Right lobe of liver (tissue), 4 donors: ENCODE measurements at regions not wholly inside any gene's neighbourhood (a gene's known extent, or its start where the extent isn't known, plus 50 kb on each side); places are given as distances from the start of the nearest gene placed in this dataset.

ENCODE experiments used
- POLR2A ChIP-seq: fragments of 450-650 bp; IDR thresholded peaks from one replicate; pipeline ENCODE4 v1.6.1; 2017; ENCODE audit warnings: antibody characterized with exemption, mild to moderate bottlenecking
- TF ChIP-seq, protein P1 (sequence below), 4 donors: fragments of 200-600 bp in 3 of 4; fragments of 450-650 bp in 1 of 4; IDR thresholded peaks; one replicate each; pipeline versions ENCODE4 v1.5.1 to v1.8.0; 2016 to 2022; ENCODE audit warnings: antibody characterized with exemption in 4 of 4, mild to moderate bottlenecking in 2 of 4
- donor health status: DM: no; HTN: no; CAD: no.
- donor health status: DM: no; HTN: no; CAD: no.
- donor health status: DM: no; HTN: yes; CAD: no.

DNA sequence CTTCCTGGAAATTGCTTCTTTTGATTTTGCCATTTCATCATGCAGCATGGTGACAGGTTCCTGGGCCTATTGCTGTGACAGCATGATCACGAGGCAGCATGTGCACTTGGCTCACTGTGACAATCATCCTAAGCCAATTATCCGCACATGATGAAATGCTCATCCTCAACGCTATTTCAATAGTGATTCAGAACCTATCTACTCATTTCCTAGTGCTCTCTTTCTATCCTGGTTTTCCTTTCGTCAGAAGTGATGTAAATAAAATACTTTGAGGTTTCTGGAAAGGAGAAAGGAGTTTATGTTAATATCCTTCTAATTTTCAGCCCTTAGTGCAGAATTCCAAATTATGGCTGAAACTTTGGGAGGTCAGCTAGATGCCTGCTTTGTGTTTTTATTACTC, 110.6 kb upstream of the ADAMTS5 start:
- TF ChIP-seq, protein P1, sequence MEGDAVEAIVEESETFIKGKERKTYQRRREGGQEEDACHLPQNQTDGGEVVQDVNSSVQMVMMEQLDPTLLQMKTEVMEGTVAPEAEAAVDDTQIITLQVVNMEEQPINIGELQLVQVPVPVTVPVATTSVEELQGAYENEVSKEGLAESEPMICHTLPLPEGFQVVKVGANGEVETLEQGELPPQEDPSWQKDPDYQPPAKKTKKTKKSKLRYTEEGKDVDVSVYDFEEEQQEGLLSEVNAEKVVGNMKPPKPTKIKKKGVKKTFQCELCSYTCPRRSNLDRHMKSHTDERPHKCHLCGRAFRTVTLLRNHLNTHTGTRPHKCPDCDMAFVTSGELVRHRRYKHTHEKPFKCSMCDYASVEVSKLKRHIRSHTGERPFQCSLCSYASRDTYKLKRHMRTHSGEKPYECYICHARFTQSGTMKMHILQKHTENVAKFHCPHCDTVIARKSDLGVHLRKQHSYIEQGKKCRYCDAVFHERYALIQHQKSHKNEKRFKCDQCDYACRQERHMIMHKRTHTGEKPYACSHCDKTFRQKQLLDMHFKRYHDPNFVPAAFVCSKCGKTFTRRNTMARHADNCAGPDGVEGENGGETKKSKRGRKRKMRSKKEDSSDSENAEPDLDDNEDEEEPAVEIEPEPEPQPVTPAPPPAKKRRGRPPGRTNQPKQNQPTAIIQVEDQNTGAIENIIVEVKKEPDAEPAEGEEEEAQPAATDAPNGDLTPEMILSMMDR (IDR thresholded peaks at IDR 0.05): no peak
- no peak for TF ChIP-seq POLR2A
